Kidney epithelial cell (primary cell): ENCODE measurements at regions not wholly inside any gene's neighbourhood (a gene's known extent, or its start where the extent isn't known, plus 50 kb on each side); places are given as distances from the start of the nearest gene placed in this dataset.

Experiments used
- DNase-seq: peaks from one replicate; pipeline ENCODE4 v3.0.0-alpha.2; 2010; ENCODE audit warnings: low read depth
- H3K27me3 ChIP-seq: 2 replicates; pipeline ENCODE4 v1.6.0; 2011; ENCODE audit warnings: low read length; ENCODE audit not compliant: control insufficient read depth, insufficient read depth
- H3K36me3 ChIP-seq: 2 replicates; pipeline ENCODE4 v1.5.1; 2011; ENCODE audit warnings: low read length; ENCODE audit not compliant: control insufficient read depth, insufficient read depth
- H3K4me3 ChIP-seq: 2 replicates; pipeline ENCODE4 v1.5.1; 2011; ENCODE audit warnings: low read depth, mild to moderate bottlenecking, control low read depth, low read length
- TF ChIP-seq, protein P1 (sequence below): IDR thresholded peaks from 2 replicates; pipeline ENCODE4 v1.5.1; 2011; ENCODE audit warnings: mild to moderate bottlenecking, moderate library complexity, low read length, control low read depth, inconsistent platforms; ENCODE audit not compliant: insufficient read depth, poor library complexity, severe bottlenecking

GRCh38 chr2:16118611-16119590, 178.6 kb downstream of the MYCN start:
- TF ChIP-seq, protein P1, sequence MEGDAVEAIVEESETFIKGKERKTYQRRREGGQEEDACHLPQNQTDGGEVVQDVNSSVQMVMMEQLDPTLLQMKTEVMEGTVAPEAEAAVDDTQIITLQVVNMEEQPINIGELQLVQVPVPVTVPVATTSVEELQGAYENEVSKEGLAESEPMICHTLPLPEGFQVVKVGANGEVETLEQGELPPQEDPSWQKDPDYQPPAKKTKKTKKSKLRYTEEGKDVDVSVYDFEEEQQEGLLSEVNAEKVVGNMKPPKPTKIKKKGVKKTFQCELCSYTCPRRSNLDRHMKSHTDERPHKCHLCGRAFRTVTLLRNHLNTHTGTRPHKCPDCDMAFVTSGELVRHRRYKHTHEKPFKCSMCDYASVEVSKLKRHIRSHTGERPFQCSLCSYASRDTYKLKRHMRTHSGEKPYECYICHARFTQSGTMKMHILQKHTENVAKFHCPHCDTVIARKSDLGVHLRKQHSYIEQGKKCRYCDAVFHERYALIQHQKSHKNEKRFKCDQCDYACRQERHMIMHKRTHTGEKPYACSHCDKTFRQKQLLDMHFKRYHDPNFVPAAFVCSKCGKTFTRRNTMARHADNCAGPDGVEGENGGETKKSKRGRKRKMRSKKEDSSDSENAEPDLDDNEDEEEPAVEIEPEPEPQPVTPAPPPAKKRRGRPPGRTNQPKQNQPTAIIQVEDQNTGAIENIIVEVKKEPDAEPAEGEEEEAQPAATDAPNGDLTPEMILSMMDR, result no peak
- Histone ChIP-seq H3K36me3 (no peaks in the 10 kb centered on the region), H3K27me3 (no peaks in the 10 kb centered on the region), H3K4me3 (no peak overlapping the region)
- no peak for DNase-seq

GRCh38 chr2:16117791-16118610, 177.7 kb downstream of the MYCN start:
- TF ChIP-seq, protein P1, result no peak
- no peaks in the 10 kb centered on the region for H3K27me3 ChIP-seq
- H3K4me3 ChIP-seq, result no peak overlapping the region
- no peak for DNase-seq
- no peaks in the 10 kb centered on the region for H3K36me3 ChIP-seq

- Histone ChIP-seq H3K27me3 (no peaks in the 10 kb centered on the region), H3K36me3 (no peaks in the 10 kb centered on the region), H3K4me3 (no peak overlapping the region)
- TF ChIP-seq, protein P1, result no peak
- no peak for DNase-seq
These were observed 176.8 kb downstream of the MYCN start for GRCh38 chr2:16117021-16117700.

DNA sequence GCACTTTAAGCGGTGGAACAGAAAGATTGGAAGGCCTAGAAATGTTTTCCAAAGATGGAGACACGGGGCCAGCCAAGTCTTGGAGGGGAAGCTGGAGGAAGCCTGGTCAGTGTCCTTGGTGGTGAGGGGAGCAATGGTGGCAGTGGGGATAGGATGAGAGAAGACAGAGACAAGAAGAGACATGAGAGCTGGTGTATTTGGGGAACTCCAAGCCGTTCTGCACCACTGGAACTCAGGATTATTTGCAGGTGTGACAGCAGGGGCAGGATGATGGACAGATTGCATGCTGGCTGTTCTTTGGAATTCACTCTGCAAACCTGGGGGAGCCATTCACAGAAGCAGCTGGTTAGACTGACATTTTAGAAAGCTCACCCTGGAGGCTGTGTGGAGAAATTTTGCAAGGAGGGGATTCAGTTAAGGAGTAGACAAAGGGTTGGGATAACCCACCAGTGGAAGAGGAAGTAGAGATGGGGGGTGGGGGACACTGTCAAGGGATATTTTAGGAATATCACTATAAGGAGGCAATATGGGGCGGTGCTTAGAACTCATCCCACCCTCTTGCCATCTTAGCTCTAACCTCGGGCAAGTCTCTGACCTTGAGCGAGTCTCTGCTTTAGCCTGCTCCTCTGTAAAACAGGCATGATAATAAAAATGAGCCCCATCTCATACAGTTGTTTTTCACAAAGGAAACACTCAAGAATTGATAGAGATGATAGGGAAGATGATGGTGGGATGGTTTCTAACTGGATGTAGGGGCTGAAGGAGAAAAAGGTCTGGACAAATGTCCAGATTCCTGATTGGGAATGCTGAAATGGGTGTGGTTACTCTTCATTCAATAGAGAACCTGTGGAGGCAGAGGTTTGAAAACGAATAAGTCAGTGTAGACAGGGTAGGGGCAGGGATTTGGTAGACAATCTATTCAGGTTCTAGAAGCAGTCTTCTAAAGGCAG, 175.8 kb downstream of the MYCN start:
- TF ChIP-seq, protein P1, result no peak
- Histone ChIP-seq H3K27me3 (no peaks in the 10 kb centered on the region), H3K4me3 (no peak overlapping the region), H3K36me3 (no peaks in the 10 kb centered on the region)
- DNase-seq, result no peak

- no peaks in the 10 kb centered on the region for H3K36me3 ChIP-seq
- H3K4me3 ChIP-seq, result no peak overlapping the region
- TF ChIP-seq, protein P1, result no peak
- no peak for DNase-seq
- H3K27me3 ChIP-seq, result no peaks in the 10 kb centered on the region
These were observed 174.9 kb downstream of the MYCN start for GRCh38 chr2:16115291-16115690.
